OCI-LY7 (cell line): ENCODE measurements at regions not wholly inside any gene's neighbourhood (a gene's known extent, or its start where the extent isn't known, plus 50 kb on each side); places are given as distances from the start of the nearest gene placed in this dataset.

Experiments used
- EZH2phosphoT487 ChIP-seq: fragments of 200-600 bp; sonication (generic); IDR thresholded peaks from 2 replicates; pipeline ENCODE4 v1.6.1; 2018; ENCODE audit warnings: low read depth, borderline replicate concordance, mild to moderate bottlenecking, mixed run types, antibody characterized with exemption, low read length, moderate library complexity, mixed read lengths
- TF ChIP-seq, protein P1 (sequence below): fragments of 200-600 bp; sonication (generic); conservative IDR thresholded peaks from 2 replicates; pipeline ENCODE4 v1.5.1; 2014; ENCODE audit warnings: mild to moderate bottlenecking, antibody characterized with exemption, low read length, moderate library complexity, mixed read lengths

DNA sequence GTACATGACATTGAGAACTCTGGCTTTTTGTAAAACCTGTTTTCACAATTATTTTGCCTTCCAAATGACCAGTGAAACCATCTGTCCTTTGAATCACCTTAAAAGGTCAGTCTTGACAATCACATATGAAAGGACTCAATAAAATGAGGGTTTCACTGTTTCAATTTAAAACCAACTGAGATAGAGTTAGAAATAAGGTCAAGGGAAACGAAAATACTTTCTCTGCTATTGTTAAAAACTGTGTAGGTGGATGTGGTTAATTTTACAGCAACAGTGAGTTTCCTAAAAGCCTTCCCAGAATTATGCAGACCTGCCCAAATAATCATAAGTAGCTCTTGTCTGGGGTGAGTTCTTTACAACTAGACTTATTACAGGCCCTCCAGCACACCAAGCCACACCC, 839.9 kb downstream of the RAB28 start:
- TF ChIP-seq, protein P1, sequence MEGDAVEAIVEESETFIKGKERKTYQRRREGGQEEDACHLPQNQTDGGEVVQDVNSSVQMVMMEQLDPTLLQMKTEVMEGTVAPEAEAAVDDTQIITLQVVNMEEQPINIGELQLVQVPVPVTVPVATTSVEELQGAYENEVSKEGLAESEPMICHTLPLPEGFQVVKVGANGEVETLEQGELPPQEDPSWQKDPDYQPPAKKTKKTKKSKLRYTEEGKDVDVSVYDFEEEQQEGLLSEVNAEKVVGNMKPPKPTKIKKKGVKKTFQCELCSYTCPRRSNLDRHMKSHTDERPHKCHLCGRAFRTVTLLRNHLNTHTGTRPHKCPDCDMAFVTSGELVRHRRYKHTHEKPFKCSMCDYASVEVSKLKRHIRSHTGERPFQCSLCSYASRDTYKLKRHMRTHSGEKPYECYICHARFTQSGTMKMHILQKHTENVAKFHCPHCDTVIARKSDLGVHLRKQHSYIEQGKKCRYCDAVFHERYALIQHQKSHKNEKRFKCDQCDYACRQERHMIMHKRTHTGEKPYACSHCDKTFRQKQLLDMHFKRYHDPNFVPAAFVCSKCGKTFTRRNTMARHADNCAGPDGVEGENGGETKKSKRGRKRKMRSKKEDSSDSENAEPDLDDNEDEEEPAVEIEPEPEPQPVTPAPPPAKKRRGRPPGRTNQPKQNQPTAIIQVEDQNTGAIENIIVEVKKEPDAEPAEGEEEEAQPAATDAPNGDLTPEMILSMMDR = no peak
- no peak for TF ChIP-seq EZH2phosphoT487
